H1 (cell line): ENCODE measurements at regions not wholly inside any gene's neighbourhood (a gene's known extent, or its start where the extent isn't known, plus 50 kb on each side); places are given as distances from the start of the nearest gene placed in this dataset.

ENCODE experiments used
- BACH1 ChIP-seq: IDR thresholded peaks from 2 replicates; pipeline ENCODE4 v1.6.1; 2012; ENCODE audit warnings: low read length, improper control_type of control experiment
- CREB1 ChIP-seq: IDR thresholded peaks from 2 replicates; pipeline ENCODE4 v1.6.1; 2012; ENCODE audit warnings: inconsistent platforms
- GABPA ChIP-seq: IDR thresholded peaks from 2 replicates; pipeline ENCODE4 v1.6.1; 2011; ENCODE audit warnings: mild to moderate bottlenecking, low read length, moderate library complexity, borderline replicate concordance; ENCODE audit not compliant: insufficient read depth
- HDAC6 ChIP-seq: IDR thresholded peaks from one replicate; pipeline ENCODE4 v1.7.1; 2012; ENCODE audit warnings: low read depth, mild to moderate bottlenecking, inconsistent platforms, low read length, moderate library complexity
- JUN ChIP-seq: IDR thresholded peaks from 2 replicates; pipeline ENCODE4 v1.6.1; 2011; ENCODE audit warnings: low read depth, mild to moderate bottlenecking, improper control_type of control experiment, low read length
- KDM4A ChIP-seq: IDR thresholded peaks from one replicate; pipeline ENCODE4 v1.7.1; 2012; ENCODE audit warnings: low read depth, mild to moderate bottlenecking, moderate library complexity, low read length, inconsistent platforms; ENCODE audit not compliant: severe bottlenecking
- MAFK ChIP-seq: IDR thresholded peaks from 2 replicates; pipeline ENCODE4 v1.6.1; 2012; ENCODE audit warnings: low read depth, mild to moderate bottlenecking, improper control_type of control experiment, low read length

GRCh38 chr3:145116769-145117168 is 1044.2 kb downstream of the PLOD2 start (continued):
- TF ChIP-seq BACH1, result no peak
- TF ChIP-seq GABPA, result no peak
- no peak for TF ChIP-seq MAFK
- no peak for TF ChIP-seq CREB1
- no peak for TF ChIP-seq JUN
- no peak for TF ChIP-seq HDAC6
- no peak for TF ChIP-seq KDM4A
- TF ChIP-seq, all 59 proteins: peak for 0
